HG02885 (cell line): ENCODE measurements at regions not wholly inside any gene's neighbourhood (a gene's known extent, or its start where the extent isn't known, plus 50 kb on each side); places are given as distances from the start of the nearest gene placed in this dataset.

Source experiments
- ATAC-seq: cut with Tn5 transposase; IDR thresholded peaks from one replicate; pipeline ENCODE4 v1.9.1; 2021; ENCODE audit warnings: mild to moderate bottlenecking; ENCODE audit not compliant: unreplicated experiment, poor library complexity

- no peak for ATAC-seq
Observed at GRCh38 chr11:112354364-112354763, 93.7 kb upstream of the PLET1 start.

GRCh38 chr11:112355726-112356125 lies 95.1 kb upstream of the PLET1 start:
- ATAC-seq, result no peak

GRCh38 chr11:112357488-112357887 lies 96.8 kb upstream of the PLET1 start:
- no peak for ATAC-seq

- no peak for ATAC-seq
Observed at GRCh38 chr11:112361396-112361795, 100.7 kb upstream of the PLET1 start.

- no peak for ATAC-seq
Observed at GRCh38 chr11:112363527-112363926, 102.9 kb upstream of the PLET1 start.

- no peak for ATAC-seq
Observed at GRCh38 chr11:112364962-112365481, 104.4 kb upstream of the PLET1 start.

GRCh38 chr11:112366012-112366411 lies 105.4 kb upstream of the PLET1 start:
- ATAC-seq, result no peak

GRCh38 chr11:112366777-112367176 lies 106.1 kb upstream of the PLET1 start:
- no peak for ATAC-seq

GRCh38 chr11:112367461-112367860 lies 106.8 kb upstream of the PLET1 start:
- ATAC-seq, result no peak

- ATAC-seq, result no peak
Observed at GRCh38 chr11:112367895-112368294, 107.2 kb upstream of the PLET1 start.

GRCh38 chr11:112368381-112368780 lies 107.7 kb upstream of the PLET1 start:
- no peak for ATAC-seq

- ATAC-seq, result no peak
Observed at GRCh38 chr11:112369374-112369773, 108.7 kb upstream of the PLET1 start.

GRCh38 chr11:112369916-112370315 lies 109.3 kb upstream of the PLET1 start:
- ATAC-seq, result no peak

- ATAC-seq, result no peak
Observed at GRCh38 chr11:112374486-112375140, 114.0 kb upstream of the PLET1 start.

- no peak for ATAC-seq
Observed at GRCh38 chr11:112377946-112378345, 117.3 kb upstream of the PLET1 start.

- no peak for ATAC-seq
Observed at GRCh38 chr11:112380464-112380863, 119.8 kb upstream of the PLET1 start.

GRCh38 chr11:112381578-112381977 lies 120.9 kb upstream of the PLET1 start:
- ATAC-seq, result no peak

- no peak for ATAC-seq
Observed at GRCh38 chr11:112382561-112382960, 121.9 kb upstream of the PLET1 start.

GRCh38 chr11:112388496-112388895 lies 127.8 kb upstream of the PLET1 start:
- ATAC-seq, result no peak

- ATAC-seq, result no peak
Observed at GRCh38 chr11:112391086-112391485, 130.4 kb upstream of the PLET1 start.

GRCh38 chr11:112392904-112393303 lies 132.2 kb upstream of the PLET1 start:
- no peak for ATAC-seq

- ATAC-seq, result no peak
Observed at GRCh38 chr11:112394304-112394703, 133.6 kb upstream of the PLET1 start.
